ENCODE measurements at regions not wholly inside any gene's neighbourhood (a gene's known extent, or its start where the extent isn't known, plus 50 kb on each side); places are given as distances from the start of the nearest gene placed in this dataset.
"Not testable (repeated sequence)": the region's sequence is repeated elsewhere in the genome, so short reads cannot be mapped to it uniquely, and the experiment has no call there.

DNA sequence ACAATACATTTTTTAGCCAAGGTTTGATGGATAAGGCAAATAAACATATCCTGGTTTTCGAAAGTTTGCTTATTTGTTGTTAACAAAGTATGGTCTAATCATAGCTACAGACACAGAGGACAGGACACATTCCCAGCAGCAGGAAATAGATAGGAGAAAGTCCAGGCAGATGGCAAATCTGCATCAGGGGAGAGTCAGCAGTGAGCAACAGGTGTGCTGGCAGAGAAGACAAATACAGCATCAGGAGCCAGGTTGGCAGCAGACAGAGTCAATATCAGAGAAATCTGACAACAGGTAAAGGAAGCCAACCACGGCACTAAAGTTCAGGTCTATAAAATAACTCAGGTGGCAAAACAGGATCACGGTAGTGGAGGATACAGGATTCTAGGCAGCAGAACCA, 210.7 kb upstream of the PTBP2 start:
- no peak for DNase-seq (ENCODE audit: extremely low read depth, low read depth)

DNA sequence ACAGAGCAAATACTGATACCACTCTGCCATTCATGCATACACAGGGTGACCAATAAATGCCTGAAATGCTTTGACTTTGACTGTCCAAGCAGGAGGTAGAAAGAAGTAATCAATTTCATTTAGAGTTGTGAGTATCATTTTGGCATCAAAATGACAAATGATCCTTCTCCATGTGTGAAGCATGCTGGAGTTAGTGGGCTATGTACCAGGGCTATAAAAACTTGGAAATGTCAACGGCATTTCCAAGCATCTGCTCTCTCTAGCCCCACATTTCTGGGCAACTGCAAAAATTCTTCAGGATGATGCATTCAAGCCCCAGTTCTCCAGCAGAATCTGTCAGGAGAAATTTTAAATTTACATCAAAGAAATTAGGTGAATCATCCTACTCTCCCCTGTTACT, 208.4 kb upstream of the PTBP2 start:
- no peak for DNase-seq (ENCODE audit: extremely low read depth, low read depth)

DNA sequence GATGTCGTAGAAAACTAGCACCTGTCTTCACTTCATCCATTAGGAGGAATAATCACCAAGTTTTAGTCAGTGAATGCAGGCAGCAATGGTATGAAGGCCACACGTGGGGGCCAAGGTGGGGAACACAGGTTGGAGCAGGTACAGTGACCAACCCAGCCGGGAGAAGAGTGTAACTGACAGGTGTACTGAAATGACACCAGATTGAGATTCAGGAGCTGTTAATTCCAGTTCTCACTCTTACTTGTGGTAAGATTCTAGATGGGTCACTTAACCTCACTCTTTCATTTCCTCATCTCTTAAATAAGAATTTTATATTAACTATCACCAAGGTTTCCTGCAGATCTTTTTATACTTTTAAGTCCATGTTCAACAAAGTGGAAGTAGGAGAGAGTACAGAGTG, 206.2 kb upstream of the PTBP2 start:
- DNase-seq (ENCODE audit: extremely low read depth, low read depth), result no peak

DNA sequence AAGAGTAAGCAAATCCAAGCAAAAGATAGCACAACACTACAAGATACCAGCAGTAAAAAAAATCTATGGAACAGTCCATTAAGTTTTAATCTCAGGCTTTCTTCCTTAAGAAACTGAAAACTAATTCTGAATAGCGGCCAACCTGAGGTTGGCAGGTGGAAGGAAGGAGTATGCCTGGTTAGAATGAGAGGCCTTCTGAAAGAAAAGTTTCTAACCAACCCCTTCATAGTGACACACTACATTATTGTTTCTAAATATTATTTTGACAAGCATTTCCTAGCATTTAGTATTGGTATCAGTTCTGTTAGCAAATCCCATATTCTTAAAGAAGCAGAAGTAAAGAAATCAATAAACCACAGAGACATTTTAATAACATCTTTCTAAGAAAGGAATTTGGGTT, 205.7 kb upstream of the PTBP2 start:
- no peak for DNase-seq (ENCODE audit: extremely low read depth, low read depth)

DNA sequence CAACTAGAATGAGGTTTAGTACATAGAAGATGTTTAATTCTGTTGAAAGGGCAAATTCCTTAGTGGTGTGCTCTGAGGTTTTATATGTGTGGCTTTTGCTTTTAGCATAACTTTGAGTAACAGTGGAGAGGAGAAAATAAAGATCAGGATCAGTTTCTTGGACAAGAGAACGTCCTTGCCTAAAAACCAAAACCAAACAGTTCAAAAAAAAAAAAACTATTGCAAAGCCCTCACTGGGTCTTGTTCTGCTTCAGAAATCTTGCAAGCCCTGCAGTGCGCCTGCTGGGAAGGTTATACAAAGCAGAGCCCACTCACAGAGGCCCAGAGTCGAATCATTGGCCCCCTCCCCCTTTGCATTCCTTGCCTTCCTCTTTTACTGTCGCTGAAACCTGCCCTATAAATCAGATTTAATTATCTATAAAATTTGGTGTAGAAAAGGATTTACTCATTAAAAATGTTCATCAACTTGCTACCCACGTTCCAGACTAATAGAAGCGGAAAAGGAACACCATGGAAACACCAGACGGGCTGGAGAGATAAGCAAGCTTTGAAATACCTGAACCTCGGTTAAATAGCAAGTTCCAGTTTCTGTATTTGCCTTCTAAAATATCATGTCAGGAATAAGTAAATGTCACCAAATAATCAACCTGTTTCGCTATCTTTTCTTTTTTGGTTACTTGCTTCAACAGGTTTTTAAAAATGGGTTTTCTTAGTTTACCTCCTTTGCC, 201.6 kb upstream of the PTBP2 start:
- DNase-seq (ENCODE audit: extremely low read depth, low read depth), result no peak

DNA sequence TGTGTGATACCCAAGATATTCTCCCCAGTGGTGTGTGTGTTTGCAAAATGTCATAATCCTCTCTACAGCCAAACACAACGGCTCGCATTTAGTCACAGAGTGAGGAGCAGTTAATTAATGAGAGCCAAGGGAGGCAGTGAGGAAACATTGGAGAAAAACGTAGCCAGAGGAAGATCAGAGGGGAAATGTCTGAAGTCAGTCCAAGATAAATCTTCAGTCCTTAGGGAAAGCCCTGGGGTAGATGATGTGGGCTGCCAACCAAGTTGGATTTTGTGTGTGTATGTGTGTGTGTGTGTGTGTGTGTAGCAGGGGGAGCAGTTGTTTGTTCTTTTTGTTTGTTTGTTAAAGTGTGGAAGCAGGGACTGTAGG, 201.0 kb upstream of the PTBP2 start:
- DNase-seq (ENCODE audit: extremely low read depth, low read depth), result no peak

DNA sequence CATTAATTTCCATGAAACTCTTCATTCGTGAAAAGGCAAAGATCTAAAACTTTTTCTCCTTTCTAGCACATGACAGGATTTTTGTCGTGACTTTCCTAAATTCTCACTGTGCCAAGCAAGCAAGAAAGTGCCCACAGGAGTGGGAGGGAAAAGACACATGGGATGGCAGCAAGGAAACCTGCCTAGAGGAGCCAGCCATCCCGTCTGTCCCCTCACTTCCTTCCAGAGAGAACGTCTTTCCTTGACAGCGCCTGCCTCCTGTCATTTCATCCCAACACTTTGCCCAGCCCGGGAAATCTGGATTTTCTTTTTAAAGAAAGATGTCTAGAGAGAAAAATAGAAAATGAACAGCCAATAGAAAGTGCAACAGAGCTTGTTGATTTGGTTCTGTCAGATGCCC, 200.6 kb upstream of the PTBP2 start:
- DNase-seq (ENCODE audit: extremely low read depth, low read depth), result no peak

DNA sequence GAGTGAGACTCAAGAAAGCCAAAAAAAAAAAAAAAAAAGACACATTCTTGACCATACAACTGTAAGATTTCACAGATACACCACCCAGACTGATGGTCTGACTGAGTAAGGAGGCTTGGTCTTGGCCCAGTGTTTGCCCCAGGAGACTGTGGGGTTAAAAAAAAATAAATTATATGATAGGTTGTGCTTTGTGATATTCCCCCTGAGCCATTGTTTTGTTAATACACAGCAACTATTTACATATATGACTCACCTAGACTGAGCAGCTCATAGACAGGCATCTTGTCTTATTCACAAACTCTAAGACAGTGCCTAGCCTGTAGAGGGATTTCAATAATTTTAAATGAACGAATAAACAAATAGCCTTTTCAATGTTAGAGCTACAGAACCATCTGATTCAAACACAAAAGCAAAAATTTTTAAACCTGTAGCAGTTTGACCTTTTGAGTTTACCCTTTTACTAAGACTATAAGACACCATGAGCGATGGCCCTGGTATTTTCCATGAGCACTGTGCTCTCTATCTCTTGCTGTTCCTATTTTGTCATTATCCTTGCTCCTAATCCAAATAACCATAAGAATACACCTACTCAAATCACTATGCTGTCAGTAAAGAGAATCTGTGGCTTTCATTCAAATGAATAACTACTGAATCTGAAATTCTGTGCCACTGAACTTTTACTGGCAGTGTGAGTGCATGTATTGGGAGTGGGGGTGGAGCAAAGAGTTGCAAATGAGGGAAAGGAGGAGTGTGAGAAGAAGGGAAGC, 199.4 kb upstream of the PTBP2 start:
- no peak for DNase-seq (ENCODE audit: extremely low read depth, low read depth)

DNA sequence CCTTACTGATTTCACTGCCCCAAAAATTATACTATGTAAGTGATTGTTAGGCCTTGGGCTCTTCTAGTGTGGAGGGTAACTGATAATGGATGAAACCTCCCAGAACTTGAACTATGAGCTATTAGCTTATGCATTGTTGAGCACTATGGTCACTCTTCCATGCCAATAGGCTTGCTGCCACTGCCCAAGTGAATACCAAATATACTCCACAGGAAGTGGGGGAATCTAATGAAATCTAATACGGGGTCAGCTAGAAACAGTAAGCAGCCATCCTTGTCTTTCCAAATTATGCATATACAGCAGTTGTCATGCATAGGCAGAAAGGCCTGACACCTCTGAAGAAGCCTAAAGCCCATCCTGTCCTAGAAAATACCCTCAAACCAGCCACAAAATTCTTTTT, 198.7 kb upstream of the PTBP2 start:
- DNase-seq (ENCODE audit: extremely low read depth, low read depth), result no peak

DNA sequence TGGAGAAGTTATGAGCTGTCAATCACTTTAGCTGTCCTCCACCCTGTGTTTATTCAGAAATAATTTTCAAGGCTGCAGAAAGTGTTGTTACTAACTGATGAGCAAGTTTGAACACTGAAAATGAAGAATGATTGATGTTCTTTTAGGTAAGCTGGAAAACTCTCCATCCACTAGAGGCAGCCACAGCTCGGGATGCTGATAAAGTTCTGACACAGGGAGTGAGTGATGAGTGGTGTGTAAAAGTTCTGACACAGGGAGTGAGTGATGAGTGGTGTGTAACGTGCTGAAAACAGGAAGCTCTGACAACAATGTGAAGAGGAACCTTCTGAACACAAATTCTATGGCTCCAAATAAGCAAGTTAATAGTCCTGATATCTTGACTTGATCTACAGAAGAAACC, 197.5 kb upstream of the PTBP2 start:
- DNase-seq (ENCODE audit: extremely low read depth, low read depth), result no peak

DNA sequence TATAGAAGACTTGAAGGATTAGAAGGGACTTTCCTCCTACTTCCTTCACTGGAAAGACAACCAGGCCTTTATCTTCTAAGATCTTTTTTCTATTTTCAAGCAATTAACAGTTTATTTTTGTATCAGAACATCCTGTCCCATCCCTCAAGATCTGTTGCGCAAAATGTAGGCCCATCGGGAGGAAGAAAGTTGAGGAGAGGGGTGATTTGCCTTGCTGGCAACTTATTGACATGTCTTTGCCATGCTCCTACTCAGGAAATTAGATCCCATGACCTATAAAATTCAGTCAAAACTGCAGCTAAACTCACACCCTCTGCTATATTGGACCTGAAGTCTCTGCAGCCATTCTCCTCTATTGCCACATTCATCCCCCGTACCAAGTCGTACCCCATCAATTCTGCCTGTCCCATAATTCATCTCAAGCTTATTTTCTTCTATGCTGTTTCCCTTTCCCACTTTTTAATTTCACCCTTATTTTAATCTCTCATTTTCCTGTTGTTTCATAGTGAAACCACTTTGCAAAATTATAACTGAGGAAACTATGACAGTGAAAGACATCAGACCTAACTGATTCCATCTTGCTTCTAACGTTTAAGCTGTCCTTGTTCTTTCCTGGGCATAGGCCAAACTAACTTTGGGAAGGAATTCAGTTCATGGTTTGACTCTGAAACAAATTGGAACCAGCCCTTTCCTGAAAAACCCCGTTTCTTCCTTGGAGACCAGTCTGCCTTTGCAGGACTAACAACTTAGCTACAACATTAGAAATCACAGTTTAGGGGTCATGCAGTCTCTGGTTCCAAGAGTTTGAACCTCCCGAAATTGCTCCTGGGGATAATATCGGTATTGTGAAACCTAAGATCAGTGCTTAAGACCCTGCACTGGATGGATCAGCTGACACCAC, 195.7 kb upstream of the PTBP2 start:
- DNase-seq (ENCODE audit: extremely low read depth, low read depth), result no peak

DNA sequence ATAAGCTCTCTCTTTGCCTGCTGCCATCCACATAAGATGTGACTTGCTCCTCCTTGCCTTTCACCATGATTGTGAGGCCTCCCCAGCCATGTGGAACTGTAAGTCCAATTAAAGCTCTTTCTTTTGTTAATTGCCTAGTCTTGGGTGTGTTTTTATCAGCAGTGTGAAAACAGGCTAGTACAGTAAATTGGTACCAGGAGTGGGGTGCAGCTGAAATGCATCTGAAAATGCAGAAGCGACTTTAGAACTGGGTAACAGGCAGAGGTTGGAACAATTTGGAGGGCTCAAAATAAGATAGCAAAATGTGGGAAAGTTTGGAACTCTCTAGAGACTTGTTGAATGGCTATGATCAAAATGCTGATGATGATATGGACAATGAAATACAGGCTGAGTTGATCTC, 192.9 kb upstream of the PTBP2 start:
- DNase-seq (ENCODE audit: extremely low read depth, low read depth), result not testable (repeated sequence)

DNA sequence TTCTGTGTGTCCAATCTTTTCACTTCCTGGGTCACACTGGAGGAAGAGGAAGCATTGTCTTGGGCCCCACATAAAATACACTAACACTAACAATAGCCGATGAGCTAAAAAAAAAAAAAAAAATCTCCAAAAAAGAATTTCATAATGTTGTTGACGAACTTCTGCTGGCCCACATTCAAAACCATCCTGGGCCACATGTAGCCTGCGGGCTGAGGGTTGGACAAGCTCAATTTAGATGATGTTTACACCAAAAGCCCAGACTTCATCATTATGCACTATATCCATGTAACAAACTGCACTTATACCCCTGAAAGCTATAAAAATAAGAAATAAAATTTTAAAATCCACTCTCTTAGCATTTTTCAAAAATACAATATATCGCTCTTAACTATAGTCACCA, 187.8 kb upstream of the PTBP2 start:
- no peak for DNase-seq (ENCODE audit: extremely low read depth, low read depth)

DNA sequence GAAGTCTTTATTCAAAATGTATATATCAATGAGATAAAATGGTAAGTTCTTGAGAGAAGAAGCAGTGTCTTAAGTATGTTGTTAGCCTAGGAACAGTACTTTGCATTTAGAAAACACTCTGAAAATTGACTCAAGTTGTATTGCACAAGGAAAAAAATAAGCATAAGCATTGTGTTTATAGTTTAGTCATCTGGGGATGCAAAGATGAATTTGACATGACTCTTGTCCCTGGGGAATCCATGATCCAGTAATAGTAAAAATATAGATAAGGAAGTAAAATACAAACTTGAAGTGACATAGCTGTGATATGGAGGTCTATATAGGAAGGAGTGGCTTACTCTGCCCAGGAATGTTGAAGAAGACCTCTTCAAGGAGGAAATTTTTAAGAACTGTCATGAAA, 185.0 kb upstream of the PTBP2 start:
- DNase-seq (ENCODE audit: extremely low read depth, low read depth), result no peak

DNA sequence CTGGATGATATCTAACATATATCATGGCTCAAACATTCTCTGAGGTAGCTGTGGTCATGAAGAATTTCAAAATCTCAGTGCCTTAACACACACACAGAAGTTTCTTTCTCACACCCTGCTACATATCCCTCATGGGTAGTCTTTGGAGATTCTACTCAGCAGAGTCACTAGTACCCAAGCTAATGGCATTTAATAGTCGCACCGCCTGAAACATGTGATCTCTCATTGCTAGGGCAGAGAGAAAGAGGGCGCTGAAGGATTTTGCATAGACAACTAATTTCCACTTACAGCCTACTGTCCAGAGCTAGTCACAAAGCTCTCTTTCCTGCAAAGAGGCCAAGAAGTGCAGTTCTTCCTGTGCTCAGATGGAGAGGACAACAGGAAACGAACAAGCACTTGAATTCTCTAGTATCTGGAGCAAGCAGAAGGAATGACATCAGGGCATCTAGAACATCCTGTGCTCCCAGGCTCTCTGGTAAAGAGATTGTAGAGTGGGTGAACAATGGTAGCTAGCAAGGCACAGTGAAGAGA, 183.4 kb upstream of the PTBP2 start:
- DNase-seq (ENCODE audit: extremely low read depth, low read depth), result no peak

DNA sequence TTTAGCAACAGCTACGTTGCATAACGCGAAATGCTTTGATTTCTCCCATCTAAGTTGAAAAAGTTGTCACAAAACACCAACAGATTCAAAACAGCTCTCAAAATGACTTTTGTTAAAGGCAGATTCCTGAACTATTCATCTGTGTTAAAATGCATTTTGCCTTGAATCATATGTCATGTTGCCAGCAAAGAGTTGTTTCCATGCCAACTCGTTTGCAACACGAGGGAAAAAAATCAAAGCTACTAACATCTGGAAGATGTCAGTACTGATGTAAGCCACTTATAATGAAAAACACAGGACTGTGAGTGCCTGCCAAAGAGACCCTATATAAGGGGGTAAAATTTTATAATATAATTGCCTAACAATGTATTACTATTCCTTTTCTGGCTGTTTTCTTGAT, 182.7 kb upstream of the PTBP2 start:
- no peak for DNase-seq (ENCODE audit: extremely low read depth, low read depth)

DNA sequence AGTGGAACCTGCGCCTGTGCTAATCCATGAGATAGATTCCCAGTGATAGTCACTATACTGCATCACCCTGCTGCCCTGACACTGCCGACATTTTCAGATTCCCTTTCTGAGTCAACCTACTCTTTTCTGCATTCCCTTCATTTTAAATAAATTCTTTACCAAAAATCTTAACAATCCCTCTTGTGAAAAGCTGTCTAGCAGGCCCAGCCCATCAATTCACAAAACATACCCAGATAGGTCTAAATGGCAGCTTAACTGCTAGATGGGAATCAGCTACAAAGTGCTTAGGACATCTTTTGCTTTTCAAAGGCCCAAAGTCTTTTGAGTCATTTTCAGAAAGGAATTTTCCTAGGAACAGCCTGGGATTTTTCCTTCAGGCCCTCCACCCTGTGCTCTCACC, 180.1 kb upstream of the PTBP2 start:
- no peak for DNase-seq (ENCODE audit: extremely low read depth, low read depth)

DNA sequence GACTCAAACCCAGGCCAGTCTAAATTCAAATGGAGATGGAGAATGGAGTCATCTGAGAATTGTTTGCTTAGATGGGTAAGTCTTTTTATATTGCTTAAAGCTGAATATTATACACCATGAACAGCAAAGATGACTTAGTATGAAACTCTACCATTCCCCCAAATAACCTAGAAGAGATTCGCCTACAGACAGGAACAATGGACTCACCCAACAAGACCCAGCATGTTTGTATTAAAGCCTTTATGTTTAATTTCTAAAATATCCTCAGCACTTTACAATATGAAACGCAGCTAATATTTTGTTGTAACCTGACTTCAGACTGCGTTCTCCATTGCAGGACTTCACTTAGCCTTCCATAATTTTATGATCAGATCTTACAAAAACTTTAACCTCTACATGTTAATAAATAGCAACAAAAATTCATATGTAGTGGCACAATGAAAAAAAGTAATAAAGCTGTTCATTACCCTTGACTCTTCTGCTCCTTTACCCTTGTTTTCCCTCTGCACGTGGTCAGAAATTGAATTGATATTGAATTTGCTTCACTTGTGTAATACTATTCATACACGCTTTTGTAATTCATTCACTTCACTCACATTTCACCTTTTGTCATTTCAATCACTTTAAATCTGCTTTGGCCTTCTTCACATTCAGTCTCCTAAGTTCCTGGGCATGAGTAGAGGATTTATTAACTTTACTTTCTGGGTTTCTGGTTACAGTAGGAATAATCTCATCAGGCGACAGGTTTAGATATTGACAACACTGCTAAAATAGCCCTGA, 177.3 kb upstream of the PTBP2 start:
- no peak for DNase-seq (ENCODE audit: extremely low read depth, low read depth)

DNA sequence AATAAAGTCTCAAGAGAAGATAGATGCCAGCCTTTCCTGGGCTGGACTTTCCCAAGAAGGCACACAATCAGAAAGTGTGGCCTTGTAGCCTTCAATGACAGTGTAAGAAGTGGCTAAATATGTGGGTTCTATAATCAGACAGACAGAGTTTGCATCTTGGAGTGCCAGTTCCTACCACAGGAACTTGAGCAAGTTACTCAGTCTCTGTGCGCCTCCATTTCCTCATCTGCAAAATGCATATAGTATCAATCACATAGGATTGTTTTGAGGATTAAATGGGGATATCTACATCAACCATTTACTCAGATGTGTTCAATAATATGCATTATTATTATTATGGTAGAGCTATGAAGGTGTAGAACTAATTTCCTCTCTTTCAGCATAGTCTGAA, 176.8 kb upstream of the PTBP2 start:
- no peak for DNase-seq (ENCODE audit: extremely low read depth, low read depth)

DNA sequence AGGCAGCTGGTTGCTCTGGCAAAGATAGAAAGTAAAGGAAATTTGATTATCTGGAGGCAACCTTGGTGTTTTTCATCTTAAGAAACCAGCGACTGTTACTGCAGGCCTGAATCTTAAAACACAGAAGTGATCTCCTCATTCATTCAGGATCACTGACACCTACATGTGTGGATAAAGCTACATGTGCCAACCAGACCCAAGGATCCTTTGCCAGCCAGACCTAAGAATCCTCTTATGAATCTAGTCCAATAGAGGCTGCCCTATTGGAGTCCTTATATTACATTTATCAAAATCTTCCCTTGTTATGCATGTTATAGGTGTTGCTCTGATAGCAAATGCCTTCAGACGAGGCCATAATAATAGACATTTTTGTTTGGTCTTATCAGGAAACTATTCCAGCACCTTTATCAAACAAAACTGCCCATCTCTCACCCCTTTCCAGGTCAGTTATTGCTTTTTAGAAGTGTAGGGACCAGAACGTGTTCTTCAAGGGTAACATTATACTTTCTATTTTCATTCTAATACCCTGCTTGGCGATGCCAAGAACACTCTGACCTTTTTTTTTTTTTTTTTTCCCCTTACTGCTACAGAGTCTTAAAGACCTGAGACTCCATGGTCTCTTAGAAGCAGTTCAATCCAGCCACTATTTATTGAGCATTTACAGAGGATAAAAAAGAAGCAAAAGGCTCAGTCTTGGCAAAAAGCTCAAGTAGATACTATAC, 175.5 kb upstream of the PTBP2 start:
- no peak for DNase-seq (ENCODE audit: extremely low read depth, low read depth)
